ENCODE measurements at regions not wholly inside any gene's neighbourhood (a gene's known extent, or its start where the extent isn't known, plus 50 kb on each side); places are given as distances from the start of the nearest gene placed in this dataset.

- TF ChIP-seq CTCF (IDR thresholded peaks at IDR 0.05; ENCODE audit: extremely low read depth in 1 of 2, insufficient read depth in 1 of 2, low read depth in 1 of 2, low read length in 2 of 2) = no peak
- no peak for TF ChIP-seq FOS (IDR thresholded peaks at IDR 0.05; ENCODE audit: borderline replicate concordance, insufficient read depth, low read length)
- no peak for TF ChIP-seq MYC (IDR thresholded peaks at IDR 0.05; ENCODE audit: low read depth, low read length)
- no peak for TF ChIP-seq POLR2A (IDR thresholded peaks at IDR 0.05; ENCODE audit: low read depth, low read length)
- no peak for TF ChIP-seq EZH2 (IDR thresholded peaks at IDR 0.05; ENCODE audit: borderline replicate concordance, low read depth, low read length, severe bottlenecking)
- no peak for TF ChIP-seq POLR2AphosphoS5 (IDR thresholded peaks at IDR 0.05; ENCODE audit: insufficient read depth, low read depth, low read length)
- no peak for TF ChIP-seq MAX (IDR thresholded peaks at IDR 0.05; ENCODE audit: insufficient read depth, insufficient read length)
These were observed 99.0 kb upstream of the EGR2 start for GRCh38 chr10:62915158-62915557.

All from endothelial cell of umbilical vein (primary cell).